ENCODE measurements at regions not wholly inside any gene's neighbourhood (a gene's known extent, or its start where the extent isn't known, plus 50 kb on each side); places are given as distances from the start of the nearest gene placed in this dataset.

DNA sequence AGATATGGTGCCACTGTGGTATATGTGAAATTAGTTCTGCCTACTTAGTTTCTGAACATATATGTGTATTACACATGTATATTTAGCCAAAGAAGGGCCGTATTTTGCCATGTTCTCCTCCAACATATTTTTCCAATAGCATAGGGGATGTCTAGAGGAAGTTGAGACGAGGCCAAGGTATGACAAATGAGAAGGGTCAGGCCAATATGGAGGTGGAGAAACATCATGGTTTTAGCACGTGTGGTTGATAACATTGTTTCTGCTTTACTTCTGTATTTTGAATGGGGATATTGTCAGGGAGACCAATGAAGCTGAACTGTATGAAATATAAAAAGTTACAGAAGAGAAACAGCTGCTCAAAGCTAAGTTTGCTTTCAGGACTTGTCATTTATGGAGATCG lies 246.7 kb upstream of the TLL1 start:
- DNase-seq (ENCODE audit: low read depth) = no peak
- no peak overlapping the region for H3K4me3 ChIP-seq (ENCODE audit: control insufficient read depth, low read depth, low read length)
- TF ChIP-seq, protein P1, sequence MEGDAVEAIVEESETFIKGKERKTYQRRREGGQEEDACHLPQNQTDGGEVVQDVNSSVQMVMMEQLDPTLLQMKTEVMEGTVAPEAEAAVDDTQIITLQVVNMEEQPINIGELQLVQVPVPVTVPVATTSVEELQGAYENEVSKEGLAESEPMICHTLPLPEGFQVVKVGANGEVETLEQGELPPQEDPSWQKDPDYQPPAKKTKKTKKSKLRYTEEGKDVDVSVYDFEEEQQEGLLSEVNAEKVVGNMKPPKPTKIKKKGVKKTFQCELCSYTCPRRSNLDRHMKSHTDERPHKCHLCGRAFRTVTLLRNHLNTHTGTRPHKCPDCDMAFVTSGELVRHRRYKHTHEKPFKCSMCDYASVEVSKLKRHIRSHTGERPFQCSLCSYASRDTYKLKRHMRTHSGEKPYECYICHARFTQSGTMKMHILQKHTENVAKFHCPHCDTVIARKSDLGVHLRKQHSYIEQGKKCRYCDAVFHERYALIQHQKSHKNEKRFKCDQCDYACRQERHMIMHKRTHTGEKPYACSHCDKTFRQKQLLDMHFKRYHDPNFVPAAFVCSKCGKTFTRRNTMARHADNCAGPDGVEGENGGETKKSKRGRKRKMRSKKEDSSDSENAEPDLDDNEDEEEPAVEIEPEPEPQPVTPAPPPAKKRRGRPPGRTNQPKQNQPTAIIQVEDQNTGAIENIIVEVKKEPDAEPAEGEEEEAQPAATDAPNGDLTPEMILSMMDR (IDR thresholded peaks at IDR 0.05; ENCODE audit: control insufficient read depth, insufficient read depth, low read depth, low read length, missing control alignments) = no peak

DNA sequence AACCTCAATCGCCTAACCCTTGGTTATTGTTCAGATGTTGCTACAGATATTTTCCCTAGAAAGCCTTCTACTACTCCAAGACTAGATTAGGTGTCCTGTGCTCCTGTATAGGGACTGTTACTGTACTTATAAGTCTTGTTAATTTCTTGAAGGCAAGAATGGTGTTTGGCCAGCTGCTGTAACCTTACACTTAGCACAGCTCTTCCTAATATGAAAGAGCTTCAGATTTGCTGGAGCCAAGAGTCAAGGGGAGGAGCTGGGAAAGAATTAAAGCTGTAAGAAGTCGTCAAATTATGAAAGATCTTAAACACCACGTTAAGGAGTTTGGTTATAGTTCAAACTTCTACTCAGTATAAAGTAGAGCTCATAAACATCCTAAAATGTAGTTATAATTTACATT lies 245.9 kb upstream of the TLL1 start:
- TF ChIP-seq, protein P1 (IDR thresholded peaks at IDR 0.05; ENCODE audit: control insufficient read depth, insufficient read depth, low read depth, low read length, missing control alignments) = no peak
- no peak overlapping the region for H3K4me3 ChIP-seq (ENCODE audit: control insufficient read depth, low read depth, low read length)
- DNase-seq (ENCODE audit: low read depth) = no peak

DNA sequence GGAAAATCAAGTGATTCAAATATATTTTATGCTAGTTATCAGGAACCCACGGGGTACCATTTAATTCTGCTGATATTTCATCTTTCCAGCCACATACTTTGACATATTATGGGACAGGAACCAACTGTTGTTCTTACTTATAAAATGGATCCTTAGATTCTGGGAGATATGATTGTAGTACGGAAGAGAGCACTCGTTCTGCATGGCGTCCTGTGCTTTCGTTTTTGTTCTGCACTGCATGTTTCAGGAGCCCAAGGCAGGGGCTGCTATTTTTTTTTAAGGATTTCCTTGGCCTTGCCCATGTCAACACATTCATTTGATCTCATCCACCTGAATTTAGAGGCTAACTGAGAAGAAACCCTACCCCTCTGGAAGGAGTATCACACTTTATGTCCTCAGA lies 245.5 kb upstream of the TLL1 start:
- TF ChIP-seq, protein P1 (IDR thresholded peaks at IDR 0.05; ENCODE audit: control insufficient read depth, insufficient read depth, low read depth, low read length, missing control alignments) = no peak
- no peak overlapping the region for H3K4me3 ChIP-seq (ENCODE audit: control insufficient read depth, low read depth, low read length)
- no peak for DNase-seq (ENCODE audit: low read depth)

DNA sequence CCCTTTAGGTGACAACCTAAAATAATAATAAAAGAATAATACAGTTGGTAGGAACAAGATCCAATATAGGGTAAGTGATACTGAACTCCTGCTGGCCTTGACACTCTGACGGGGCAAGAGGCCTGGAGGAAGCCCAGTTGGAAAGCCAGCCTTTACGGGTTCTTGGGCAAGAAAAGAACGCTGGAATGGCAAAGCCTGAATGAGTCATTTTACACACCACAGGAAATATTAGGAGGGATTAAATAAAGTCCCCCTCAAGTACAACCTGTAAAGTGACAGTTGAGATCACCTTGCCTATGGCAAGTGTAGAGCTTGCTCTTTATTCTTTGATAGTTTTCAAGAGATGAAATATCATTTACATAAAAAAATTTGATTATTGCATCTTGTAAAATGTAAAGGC lies 244.5 kb upstream of the TLL1 start:
- DNase-seq (ENCODE audit: low read depth) = no peak
- no peak overlapping the region for H3K4me3 ChIP-seq (ENCODE audit: control insufficient read depth, low read depth, low read length)
- TF ChIP-seq, protein P1 (IDR thresholded peaks at IDR 0.05; ENCODE audit: control insufficient read depth, insufficient read depth, low read depth, low read length, missing control alignments) = no peak

DNA sequence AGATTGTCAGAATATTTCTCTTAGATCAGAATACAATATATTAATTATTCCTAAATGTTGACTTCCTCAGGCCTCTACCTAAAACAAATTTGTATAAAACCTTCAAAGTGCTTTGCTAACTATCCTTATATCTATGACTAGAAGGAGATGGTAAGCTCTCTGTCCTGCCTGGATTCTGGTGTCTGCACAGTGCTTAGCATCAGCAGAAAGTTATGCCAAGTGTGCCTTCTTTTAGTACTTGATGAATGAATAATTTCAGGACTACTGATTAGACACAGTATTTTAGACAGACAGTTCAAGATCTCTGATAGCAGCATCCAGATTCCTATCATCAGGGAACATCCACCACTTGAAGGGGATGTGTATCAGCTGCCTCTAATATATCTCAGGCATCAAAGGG lies 242.4 kb upstream of the TLL1 start:
- H3K4me3 ChIP-seq (ENCODE audit: control insufficient read depth, low read depth, low read length) = no peak overlapping the region
- TF ChIP-seq, protein P1 (IDR thresholded peaks at IDR 0.05; ENCODE audit: control insufficient read depth, insufficient read depth, low read depth, low read length, missing control alignments) = no peak
- DNase-seq (ENCODE audit: low read depth) = no peak

DNA sequence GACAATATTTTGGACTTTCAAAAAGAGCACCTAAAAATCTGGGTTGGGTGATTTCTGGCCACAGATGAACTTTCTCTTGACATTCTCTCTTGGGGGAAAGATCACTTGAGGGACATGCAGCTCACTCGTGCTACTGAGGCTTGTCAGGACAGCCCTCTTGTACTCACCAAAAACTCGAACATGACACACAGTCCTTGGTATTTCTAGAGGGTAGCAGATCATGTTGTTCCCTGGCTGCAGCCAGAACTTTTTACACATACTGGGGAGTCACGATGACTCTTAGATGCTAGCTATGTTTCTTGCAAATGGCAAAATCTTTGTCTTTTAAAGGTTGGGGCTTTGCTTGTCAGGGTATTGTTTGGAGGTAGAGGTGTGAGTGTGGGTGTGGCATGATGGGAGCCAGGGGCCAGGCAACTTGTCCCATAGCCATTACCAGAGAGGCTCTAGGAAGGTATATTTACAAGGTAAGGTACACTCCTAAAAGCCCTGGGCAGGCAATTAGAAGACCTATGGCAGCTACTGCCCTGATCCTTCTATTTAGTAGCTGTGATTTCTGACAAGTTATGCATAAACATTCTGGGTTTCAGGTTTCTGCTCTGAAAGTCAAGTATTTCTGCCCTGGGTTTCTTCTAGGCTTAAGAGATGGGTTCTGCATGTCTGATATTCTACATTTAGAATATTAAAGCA lies 241.7 kb upstream of the TLL1 start:
- DNase-seq (ENCODE audit: low read depth) = no peak
- H3K4me3 ChIP-seq (ENCODE audit: control insufficient read depth, low read depth, low read length) = no peak overlapping the region
- TF ChIP-seq, protein P1 (IDR thresholded peaks at IDR 0.05; ENCODE audit: control insufficient read depth, insufficient read depth, low read depth, low read length, missing control alignments) = no peak
